Activated T-cell treated with anti-CD3 and anti-CD28 coated beads, Interleukin-2, amount 50 U/mL, for 4 hours (primary cell): ENCODE measurements at regions not wholly inside any gene's neighbourhood (a gene's known extent, or its start where the extent isn't known, plus 50 kb on each side); places are given as distances from the start of the nearest gene placed in this dataset.
"Not testable (repeated sequence)": the region's sequence is repeated elsewhere in the genome, so short reads cannot be mapped to it uniquely, and the experiment has no call there.

Experiments
- ATAC-seq, 2 donors: fragments of 200-7000 bp; cut with Tn5 transposase; one replicate each; pipeline ENCODE4 v1.10.0; 2021
- DNase-seq: peaks from one replicate; pipeline ENCODE4 v3.0.0-alpha.2; 2020
- H3K27me3 Mint-ChIP-seq: one replicate; pipeline ENCODE4 v1.8.0; 2021; ENCODE audit warnings: low read depth, mixed read lengths
- H3K36me3 Mint-ChIP-seq: one replicate; pipeline ENCODE4 v1.8.0; 2022; ENCODE audit warnings: mixed read lengths; ENCODE audit not compliant: insufficient read depth
- H3K4me1 Mint-ChIP-seq: one replicate; pipeline ENCODE4 v1.8.0; 2021; ENCODE audit warnings: low read depth, mixed read lengths
- H3K4me3 Mint-ChIP-seq: one replicate; pipeline ENCODE4 v1.8.0; 2021; ENCODE audit warnings: mild to moderate bottlenecking, moderate library complexity, mixed read lengths
- H3K9me3 Mint-ChIP-seq: one replicate; pipeline ENCODE4 v1.8.0; 2021; ENCODE audit warnings: mixed read lengths

- ATAC-seq (no peak), DNase-seq (no peak)
- H3K4me3 Mint-ChIP-seq = no peak overlapping the region
- H3K4me1 Mint-ChIP-seq = no peaks in the 10 kb centered on the region
- no peaks in the 10 kb centered on the region for H3K27me3 Mint-ChIP-seq
- no peaks in the 10 kb centered on the region for H3K36me3 Mint-ChIP-seq
- peaks cover 36% of the 10 kb centered on the region for H3K9me3 Mint-ChIP-seq
Observed at GRCh38 chr16:62794724-62795123, 758.5 kb upstream of the CDH8 start.

DNA sequence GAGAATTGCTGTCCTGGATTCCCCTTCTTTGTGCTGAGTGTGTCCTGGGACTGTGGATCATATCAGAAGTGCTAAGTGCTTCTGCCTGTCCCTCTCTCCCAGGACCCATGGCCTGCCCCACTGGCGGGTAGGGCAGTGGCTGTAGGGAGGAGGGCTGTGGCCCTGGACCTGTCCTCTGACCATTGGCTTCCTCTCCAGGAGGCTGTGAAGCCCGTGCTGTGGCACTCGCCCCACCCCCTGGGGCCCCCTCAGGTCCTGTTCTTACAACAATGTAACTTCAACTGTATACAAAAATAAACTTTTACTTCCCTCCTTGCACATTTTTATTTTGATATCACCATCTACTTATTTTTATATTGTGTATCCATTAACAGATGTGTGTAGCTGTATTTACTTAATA lies 743.8 kb upstream of the CDH8 start:
- not testable (repeated sequence) for H3K4me1 Mint-ChIP-seq, H3K4me3 Mint-ChIP-seq, H3K36me3 Mint-ChIP-seq, DNase-seq, H3K27me3 Mint-ChIP-seq, ATAC-seq
- H3K9me3 Mint-ChIP-seq = peaks cover 16% of the 10 kb centered on the region

GRCh38 chr16:62764572-62764971 lies 728.3 kb upstream of the CDH8 start:
- Mint-ChIP-seq H3K4me3 (no peak overlapping the region), H3K4me1 (no peaks in the 10 kb centered on the region), H3K36me3 (no peaks in the 10 kb centered on the region), H3K9me3 (peaks cover 27% of the 10 kb centered on the region), H3K27me3 (no peaks in the 10 kb centered on the region)
- ATAC-seq = no peak
- no peak for DNase-seq

DNA sequence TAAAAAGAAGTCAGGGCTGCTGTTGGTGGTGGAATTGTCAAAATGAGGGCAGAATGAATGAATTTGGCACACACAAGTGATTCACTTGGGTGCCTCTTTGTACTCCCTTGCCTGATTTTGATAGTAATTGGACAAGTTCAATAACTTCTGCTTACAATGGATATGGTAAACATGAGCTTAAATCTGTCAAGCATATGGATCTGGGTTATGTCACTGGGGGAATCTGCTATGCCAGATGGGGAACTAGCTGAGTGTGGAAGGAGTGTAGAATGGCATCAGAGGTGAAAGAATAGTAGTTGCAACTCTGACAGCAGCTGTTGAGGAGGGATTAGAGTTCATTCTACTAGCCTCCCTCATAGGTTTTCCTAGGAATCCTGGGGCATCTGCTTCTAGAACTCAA lies 724.2 kb upstream of the CDH8 start:
- no peak for ATAC-seq
- no peaks in the 10 kb centered on the region for H3K36me3 Mint-ChIP-seq

GRCh38 chr16:62755938-62756337 lies 719.7 kb upstream of the CDH8 start:
- no peak for DNase-seq
- H3K4me3 Mint-ChIP-seq = no peak overlapping the region
- H3K9me3 Mint-ChIP-seq = peaks cover 4% of the 10 kb centered on the region
- H3K4me1 Mint-ChIP-seq = no peaks in the 10 kb centered on the region
- no peak for ATAC-seq
- no peaks in the 10 kb centered on the region for H3K36me3 Mint-ChIP-seq
- H3K27me3 Mint-ChIP-seq = no peaks in the 10 kb centered on the region

More for the DNA sequence above, 724.2 kb upstream of the CDH8 start:
- DNase-seq = no peak
- H3K4me1 Mint-ChIP-seq = no peaks in the 10 kb centered on the region
- H3K27me3 Mint-ChIP-seq = no peaks in the 10 kb centered on the region
- no peak overlapping the region for H3K4me3 Mint-ChIP-seq
- peaks cover 16% of the 10 kb centered on the region for H3K9me3 Mint-ChIP-seq

DNA sequence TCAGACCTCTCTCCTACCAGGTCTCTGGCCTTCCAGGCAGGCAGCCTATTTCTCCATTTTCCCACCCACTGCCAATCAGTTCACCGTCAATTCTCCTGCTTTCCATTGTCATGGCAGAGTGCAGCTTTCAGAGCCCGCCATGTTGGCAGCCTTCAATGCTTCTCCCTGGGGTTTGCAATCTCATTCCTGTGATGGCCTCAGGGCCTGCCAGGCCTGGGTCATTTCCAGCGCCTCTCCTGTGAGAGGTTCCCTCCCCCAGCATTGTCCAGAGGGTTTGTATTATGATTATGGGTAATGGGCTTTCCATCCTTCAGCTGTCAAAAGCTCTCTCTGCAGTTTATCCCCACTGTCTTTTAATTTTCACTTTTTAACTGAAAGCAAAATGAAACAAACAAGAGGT lies 716.6 kb upstream of the CDH8 start:
- DNase-seq (no peak), ATAC-seq (no peak)
- H3K27me3 Mint-ChIP-seq = no peaks in the 10 kb centered on the region
- no peak overlapping the region for H3K4me3 Mint-ChIP-seq
- H3K36me3 Mint-ChIP-seq = no peaks in the 10 kb centered on the region
- H3K9me3 Mint-ChIP-seq = peaks cover 11% of the 10 kb centered on the region
- no peaks in the 10 kb centered on the region for H3K4me1 Mint-ChIP-seq

GRCh38 chr16:62751218-62751617 lies 715.0 kb upstream of the CDH8 start:
- no peaks in the 10 kb centered on the region for H3K4me1 Mint-ChIP-seq
- no peaks in the 10 kb centered on the region for H3K36me3 Mint-ChIP-seq
- no peak for ATAC-seq
- no peaks in the 10 kb centered on the region for H3K27me3 Mint-ChIP-seq
- no peak for DNase-seq
- H3K4me3 Mint-ChIP-seq = no peak overlapping the region
- H3K9me3 Mint-ChIP-seq = peaks cover 13% of the 10 kb centered on the region

DNA sequence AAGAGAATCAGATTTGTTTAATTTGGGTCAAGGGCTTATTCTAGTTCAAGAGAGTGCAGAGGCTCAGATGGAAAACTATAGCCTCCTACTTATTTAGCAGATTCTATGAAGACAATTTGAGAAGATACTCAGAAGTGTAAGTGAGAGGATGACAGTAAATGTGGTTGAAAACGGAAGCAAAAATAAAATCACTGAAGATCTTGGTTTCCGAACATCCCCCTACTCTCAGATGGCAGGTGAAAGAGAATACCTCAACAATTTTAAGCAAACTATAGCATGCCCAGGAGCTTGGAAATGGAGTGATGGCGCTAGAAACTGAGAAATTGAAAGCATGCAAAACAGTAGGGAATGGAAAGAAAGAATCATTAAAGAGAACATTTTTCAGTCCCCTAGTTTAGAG lies 705.5 kb upstream of the CDH8 start:
- H3K9me3 Mint-ChIP-seq = peaks cover 30% of the 10 kb centered on the region
- no peaks in the 10 kb centered on the region for H3K27me3 Mint-ChIP-seq
- no peaks in the 10 kb centered on the region for H3K4me1 Mint-ChIP-seq
- no peaks in the 10 kb centered on the region for H3K36me3 Mint-ChIP-seq
- no peak for DNase-seq
- no peak for ATAC-seq
- H3K4me3 Mint-ChIP-seq = no peak overlapping the region

- ATAC-seq = no peak
- Mint-ChIP-seq H3K9me3 (peaks cover 19% of the 10 kb centered on the region), H3K4me3 (no peak overlapping the region), H3K4me1 (no peaks in the 10 kb centered on the region), H3K36me3 (no peaks in the 10 kb centered on the region), H3K27me3 (no peaks in the 10 kb centered on the region)
- no peak for DNase-seq
Observed at GRCh38 chr16:62738666-62739460, 702.6 kb upstream of the CDH8 start.

DNA sequence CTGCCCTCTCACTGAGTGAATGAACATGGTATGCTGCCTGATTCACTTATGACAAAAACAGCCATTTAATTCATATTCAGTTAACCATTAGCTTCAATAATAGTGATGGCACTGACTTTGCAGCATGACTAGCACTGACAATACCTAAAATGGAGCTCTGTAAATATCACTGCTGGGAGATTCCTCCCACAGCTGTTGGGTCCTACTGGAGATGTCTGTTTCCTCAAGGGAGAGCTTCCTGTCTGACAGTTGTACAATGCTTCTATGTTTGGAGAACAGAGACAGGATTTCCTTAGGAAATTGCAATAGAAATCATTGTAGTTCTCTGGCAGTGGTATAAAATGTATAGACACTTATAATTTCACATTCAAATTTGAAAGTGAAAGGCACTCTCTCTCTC lies 695.9 kb upstream of the CDH8 start:
- Mint-ChIP-seq H3K27me3 (no peaks in the 10 kb centered on the region), H3K9me3 (peaks cover 14% of the 10 kb centered on the region), H3K4me3 (no peak overlapping the region), H3K36me3 (no peaks in the 10 kb centered on the region), H3K4me1 (no peaks in the 10 kb centered on the region)
- DNase-seq (no peak), ATAC-seq (no peak)

GRCh38 chr16:62724670-62725269 lies 688.5 kb upstream of the CDH8 start:
- not testable (repeated sequence) for DNase-seq, H3K36me3 Mint-ChIP-seq, H3K4me1 Mint-ChIP-seq, H3K27me3 Mint-ChIP-seq, H3K4me3 Mint-ChIP-seq, ATAC-seq
- H3K9me3 Mint-ChIP-seq = peaks cover 36% of the 10 kb centered on the region

- H3K4me3 Mint-ChIP-seq = no peak overlapping the region
- H3K36me3 Mint-ChIP-seq = no peaks in the 10 kb centered on the region
- no peaks in the 10 kb centered on the region for H3K27me3 Mint-ChIP-seq
- no peaks in the 10 kb centered on the region for H3K4me1 Mint-ChIP-seq
- DNase-seq (no peak), ATAC-seq (no peak)
- peaks cover 43% of the 10 kb centered on the region for H3K9me3 Mint-ChIP-seq
Observed at GRCh38 chr16:62720651-62721050, 684.4 kb upstream of the CDH8 start.

GRCh38 chr16:62717026-62717425 lies 680.8 kb upstream of the CDH8 start:
- no peak for DNase-seq
- Mint-ChIP-seq H3K9me3 (peaks cover 36% of the 10 kb centered on the region), H3K27me3 (no peaks in the 10 kb centered on the region), H3K36me3 (no peaks in the 10 kb centered on the region), H3K4me3 (no peak overlapping the region), H3K4me1 (no peaks in the 10 kb centered on the region)
- no peak for ATAC-seq

GRCh38 chr16:62715701-62716100 lies 679.5 kb upstream of the CDH8 start:
- H3K27me3 Mint-ChIP-seq = no peaks in the 10 kb centered on the region
- H3K9me3 Mint-ChIP-seq = peaks cover 32% of the 10 kb centered on the region
- H3K4me3 Mint-ChIP-seq = no peak overlapping the region
- no peaks in the 10 kb centered on the region for H3K4me1 Mint-ChIP-seq
- no peak for DNase-seq
- ATAC-seq = no peak
- H3K36me3 Mint-ChIP-seq = no peaks in the 10 kb centered on the region

- Mint-ChIP-seq H3K4me3 (no peak overlapping the region), H3K9me3 (peaks cover 23% of the 10 kb centered on the region), H3K36me3 (no peaks in the 10 kb centered on the region), H3K4me1 (no peaks in the 10 kb centered on the region), H3K27me3 (no peaks in the 10 kb centered on the region)
- no peak for ATAC-seq
- no peak for DNase-seq
Observed at GRCh38 chr16:62712566-62712965, 676.3 kb upstream of the CDH8 start.
